Right atrium auricular region (tissue), 2 donors: ENCODE measurements at regions not wholly inside any gene's neighbourhood (a gene's known extent, or its start where the extent isn't known, plus 50 kb on each side); places are given as distances from the start of the nearest gene placed in this dataset.

Experiments
- DNase-seq: peaks from one replicate; pipeline ENCODE4 v3.0.0-alpha.2; 2019; ENCODE audit warnings: low spot score
- H3K27ac ChIP-seq, 2 donors: fragments of 200-600 bp; sonication (generic); 1 replicate in 1 of 2; 2 replicates in 1 of 2; pipeline ENCODE4 v1.5.1; 2016 to 2019
- H3K27me3 ChIP-seq, 2 donors: fragments of 200-600 bp; sonication (generic); one replicate each; pipeline versions ENCODE4 v1.5.1 to v1.6.0; 2017 to 2019
- H3K36me3 ChIP-seq: fragments of 200-600 bp; sonication (generic); one replicate; pipeline ENCODE4 v1.5.1; 2016
- H3K4me1 ChIP-seq, 2 donors: fragments of 200-600 bp; sonication (generic); one replicate each; pipeline versions ENCODE4 v1.5.1 to v1.6.0; 2017 to 2019
- H3K4me3 ChIP-seq, 2 donors: fragments of 200-600 bp; sonication (generic); 1 replicate in 1 of 2; 2 replicates in 1 of 2; pipeline ENCODE4 v1.5.1; 2017 to 2019; ENCODE audit warnings: mild to moderate bottlenecking in 1 of 2, moderate library complexity in 1 of 2
- H3K9me3 ChIP-seq, 2 donors: fragments of 200-600 bp; sonication (generic); one replicate each; pipeline ENCODE4 v1.5.1; 2019
- CTCF ChIP-seq, 2 donors: fragments of 200-600 bp; sonication (generic); IDR thresholded peaks; one replicate each; pipeline ENCODE4 v1.5.1; 2019; ENCODE audit warnings: antibody characterized with exemption in 2 of 2

DNA sequence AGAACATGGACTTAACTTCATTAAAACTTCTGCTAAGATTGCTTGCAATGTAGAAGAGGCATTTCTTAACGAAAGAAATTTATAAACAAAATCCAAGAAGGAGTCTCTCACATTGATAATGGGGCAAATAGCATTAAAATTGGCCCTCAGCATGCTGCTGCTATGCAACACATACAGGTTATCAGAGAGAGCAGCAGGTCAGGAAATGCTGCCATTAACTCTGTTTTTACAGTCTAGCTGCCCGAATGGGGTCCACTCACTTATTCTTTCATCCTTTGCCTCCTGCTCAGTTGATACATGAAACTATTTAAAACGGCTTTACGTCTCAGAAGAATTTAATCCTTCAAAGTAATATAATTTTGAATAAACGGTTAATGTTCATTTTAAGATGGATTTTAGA lies 620.4 kb downstream of the SLC16A7 start:
- Histone ChIP-seq H3K27ac (no peak overlapping the region), H3K4me1 (no peaks in the 10 kb centered on the region), H3K4me3 (no peak overlapping the region), H3K9me3 (no peaks in the 10 kb centered on the region), H3K27me3 (no peaks in the 10 kb centered on the region), H3K36me3 (no peaks in the 10 kb centered on the region)
- DNase-seq: no peak
- TF ChIP-seq CTCF (IDR thresholded peaks at IDR 0.05): no peak

DNA sequence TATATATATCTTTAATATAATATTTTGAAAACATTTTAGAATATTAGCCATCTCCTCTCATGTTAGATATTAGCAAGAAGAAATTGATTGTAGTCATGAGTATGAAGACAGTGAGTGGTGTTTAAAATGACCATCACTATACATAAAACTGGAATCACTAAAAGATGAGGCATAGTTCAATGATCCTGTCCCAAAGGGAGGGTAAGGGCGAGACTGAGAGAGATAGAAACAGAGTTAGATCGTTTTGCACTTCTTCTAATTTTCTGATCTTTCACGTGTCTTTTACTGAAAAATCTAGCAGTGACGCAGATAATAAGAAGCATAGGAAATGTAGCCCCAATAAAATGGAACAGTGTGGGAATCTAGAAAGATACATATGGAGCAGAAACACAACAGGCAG lies 627.4 kb downstream of the SLC16A7 start:
- no peak overlapping the region for H3K4me3 ChIP-seq
- no peak for DNase-seq
- no peak for TF ChIP-seq CTCF (IDR thresholded peaks at IDR 0.05)
- H3K9me3 ChIP-seq: no peaks in the 10 kb centered on the region
- no peaks in the 10 kb centered on the region for H3K4me1 ChIP-seq
- no peaks in the 10 kb centered on the region for H3K27me3 ChIP-seq
- no peaks in the 10 kb centered on the region for H3K36me3 ChIP-seq
- H3K27ac ChIP-seq: no peak overlapping the region

DNA sequence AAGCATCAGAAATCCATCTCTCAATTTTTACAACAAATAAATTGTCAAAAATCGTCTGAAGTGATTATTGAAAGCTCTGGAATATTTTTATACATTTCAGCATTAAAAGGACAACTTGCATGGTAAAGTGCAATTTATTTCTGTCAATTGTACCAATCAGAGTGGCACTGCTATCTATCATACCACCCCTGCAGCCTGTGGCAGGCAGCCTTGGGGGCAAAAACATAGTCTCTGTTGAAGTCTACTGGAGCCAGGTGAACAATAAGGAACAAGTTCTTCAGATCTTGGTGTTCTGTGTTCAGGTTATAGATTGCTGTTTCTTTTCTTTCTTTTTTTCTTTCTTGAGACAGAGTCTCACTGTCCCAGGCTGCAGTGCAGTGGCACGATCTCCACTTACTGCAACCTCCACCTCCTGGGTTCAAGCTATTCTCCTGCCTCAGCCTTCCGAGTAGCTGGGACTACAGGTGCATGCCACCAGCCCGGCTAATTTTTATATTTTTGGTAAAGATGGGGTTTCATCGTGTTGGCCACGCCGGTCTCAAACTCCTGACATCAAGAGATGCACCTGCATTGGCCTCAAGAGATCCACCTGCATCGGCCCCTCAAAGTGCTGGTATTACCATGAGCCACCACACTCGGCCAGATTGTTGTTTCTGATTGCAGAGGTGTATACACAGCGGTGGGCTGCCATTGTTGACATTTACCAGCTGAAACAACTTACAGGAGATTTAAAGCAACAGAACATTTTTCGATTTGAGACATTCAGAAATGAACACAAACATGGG lies 629.6 kb downstream of the SLC16A7 start:
- DNase-seq: no peak
- no peak overlapping the region for H3K27ac ChIP-seq
- H3K27me3 ChIP-seq: no peaks in the 10 kb centered on the region
- no peaks in the 10 kb centered on the region for H3K36me3 ChIP-seq
- no peaks in the 10 kb centered on the region for H3K9me3 ChIP-seq
- TF ChIP-seq CTCF (IDR thresholded peaks at IDR 0.05): no peak
- no peaks in the 10 kb centered on the region for H3K4me1 ChIP-seq
- H3K4me3 ChIP-seq: no peak overlapping the region

GRCh38 chr12:60227916-60228315 lies 632.1 kb downstream of the SLC16A7 start:
- no peak for TF ChIP-seq CTCF (IDR thresholded peaks at IDR 0.05)
- H3K4me1 ChIP-seq: no peaks in the 10 kb centered on the region
- no peak overlapping the region for H3K27ac ChIP-seq
- H3K9me3 ChIP-seq: no peaks in the 10 kb centered on the region
- no peaks in the 10 kb centered on the region for H3K27me3 ChIP-seq
- H3K36me3 ChIP-seq: no peaks in the 10 kb centered on the region
- DNase-seq: no peak
- no peak overlapping the region for H3K4me3 ChIP-seq

- Histone ChIP-seq H3K4me1 (no peaks in the 10 kb centered on the region), H3K27me3 (no peaks in the 10 kb centered on the region), H3K27ac (no peak overlapping the region), H3K4me3 (no peak overlapping the region), H3K9me3 (no peaks in the 10 kb centered on the region), H3K36me3 (no peaks in the 10 kb centered on the region)
- no peak for TF ChIP-seq CTCF (IDR thresholded peaks at IDR 0.05)
- no peak for DNase-seq
These were observed 634.2 kb downstream of the SLC16A7 start for GRCh38 chr12:60230056-60230455.

DNA sequence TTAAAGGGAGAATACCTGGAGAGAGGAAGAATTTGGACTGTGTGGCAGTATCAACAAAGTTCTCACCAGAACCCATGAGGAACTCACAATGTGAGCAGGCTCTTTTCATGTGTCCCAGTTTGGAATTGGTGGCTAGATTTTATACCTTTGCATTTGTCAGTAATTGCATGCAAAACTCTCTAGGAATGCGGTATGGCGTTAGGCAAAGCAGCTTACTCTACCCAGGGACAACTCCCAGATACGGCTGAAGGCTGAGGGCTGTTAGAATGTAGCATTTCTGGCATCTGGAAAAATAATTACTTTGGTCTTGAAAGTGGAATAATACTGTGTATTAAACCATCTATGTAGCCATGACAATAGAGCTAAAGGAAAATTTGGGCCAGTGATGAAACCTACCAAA lies 635.5 kb downstream of the SLC16A7 start:
- no peak for TF ChIP-seq CTCF (IDR thresholded peaks at IDR 0.05)
- Histone ChIP-seq H3K27me3 (no peaks in the 10 kb centered on the region), H3K27ac (no peak overlapping the region), H3K4me1 (no peaks in the 10 kb centered on the region), H3K9me3 (no peaks in the 10 kb centered on the region), H3K36me3 (no peaks in the 10 kb centered on the region), H3K4me3 (no peak overlapping the region)
- no peak for DNase-seq
